SU-DHL-6 (cell line): ENCODE measurements at regions not wholly inside any gene's neighbourhood (a gene's known extent, or its start where the extent isn't known, plus 50 kb on each side); places are given as distances from the start of the nearest gene placed in this dataset.

ENCODE experiments used
- H2AFZ ChIP-seq: fragments of 200-600 bp; sonication (generic); 2 replicates; pipeline ENCODE4 v1.6.1; 2014; ENCODE audit warnings: low read depth, mild to moderate bottlenecking, moderate library complexity, mixed read lengths, antibody characterized with exemption, low read length; ENCODE audit not compliant: severe bottlenecking
- H3F3A ChIP-seq: fragments of 200-600 bp; shearing (Covaris generic); 2 replicates; pipeline ENCODE4 v1.6.0; 2016; ENCODE audit warnings: antibody characterized with exemption, mild to moderate bottlenecking; ENCODE audit not compliant: insufficient read depth
- H3K27ac ChIP-seq: fragments of 200-600 bp; sonication (generic); 2 replicates; pipeline ENCODE4 v1.5.1; 2016; ENCODE audit warnings: low read depth, mild to moderate bottlenecking, low read length, moderate library complexity, mixed read lengths
- H3K27me3 ChIP-seq: fragments of 200-600 bp; sonication (generic), shearing (Covaris generic); 2 replicates; pipeline ENCODE4 v1.6.0; 2014; ENCODE audit warnings: mild to moderate bottlenecking, low read length
- H3K36me3 ChIP-seq: fragments of 200-600 bp; sonication (generic); 2 replicates; pipeline ENCODE4 v1.6.1; 2014; ENCODE audit warnings: mild to moderate bottlenecking, low read length, mixed read lengths
- H3K4me2 ChIP-seq: fragments of 300-600, 200-600 bp; shearing (Covaris generic), sonication (generic); 2 replicates; pipeline ENCODE4 v1.6.0; 2014; ENCODE audit warnings: low read length, low read depth, mild to moderate bottlenecking; ENCODE audit not compliant: poor library complexity, severe bottlenecking
- H3K4me3 ChIP-seq: fragments of 200-600 bp; sonication (generic); 2 replicates; pipeline ENCODE4 v1.5.1; 2014; ENCODE audit warnings: antibody characterized with exemption, low read length, mild to moderate bottlenecking, mixed read lengths; ENCODE audit not compliant: insufficient read depth, poor library complexity, severe bottlenecking
- H3K79me2 ChIP-seq: fragments of 200-600 bp; sonication (generic); 2 replicates; pipeline ENCODE4 v1.6.1; 2014; ENCODE audit warnings: mild to moderate bottlenecking, low read length, moderate library complexity; ENCODE audit not compliant: insufficient read depth
- H3K9ac ChIP-seq: fragments of 200-600 bp; sonication (generic); 2 replicates; pipeline ENCODE4 v1.7.0; 2014; ENCODE audit warnings: mild to moderate bottlenecking, low read length
- H3K9me2 ChIP-seq: fragments of 200-600 bp; sonication (generic); replicated peaks from 2 replicates; pipeline ENCODE4 v1.6.1; 2014; ENCODE audit warnings: low read length; ENCODE audit not compliant: insufficient read depth
- H3K9me3 ChIP-seq: fragments of 200-600 bp; sonication (generic); 2 replicates; pipeline ENCODE4 v1.6.1; 2014; ENCODE audit warnings: low read length, mixed read lengths; ENCODE audit not compliant: insufficient read depth
- H4K20me1 ChIP-seq: fragments of 200-600 bp; sonication (generic); 2 replicates; pipeline ENCODE4 v1.6.1; 2014; ENCODE audit warnings: low read depth, mild to moderate bottlenecking, antibody characterized with exemption, low read length, moderate library complexity, mixed read lengths
- CTCF ChIP-seq: fragments of 200-600 bp; sonication (generic); IDR thresholded peaks from one replicate; pipeline ENCODE4 v1.5.1; 2017; ENCODE audit warnings: antibody characterized with exemption, mild to moderate bottlenecking, low read length, moderate library complexity; ENCODE audit not compliant: insufficient read depth, poor library complexity, severe bottlenecking
- EZH2phosphoT487 ChIP-seq: fragments of 200-600 bp; sonication (generic), shearing (Covaris generic); conservative IDR thresholded peaks from 2 replicates; pipeline ENCODE4 v1.6.1; 2018; ENCODE audit warnings: mild to moderate bottlenecking, antibody characterized with exemption, low read length, moderate library complexity, mixed read lengths

DNA sequence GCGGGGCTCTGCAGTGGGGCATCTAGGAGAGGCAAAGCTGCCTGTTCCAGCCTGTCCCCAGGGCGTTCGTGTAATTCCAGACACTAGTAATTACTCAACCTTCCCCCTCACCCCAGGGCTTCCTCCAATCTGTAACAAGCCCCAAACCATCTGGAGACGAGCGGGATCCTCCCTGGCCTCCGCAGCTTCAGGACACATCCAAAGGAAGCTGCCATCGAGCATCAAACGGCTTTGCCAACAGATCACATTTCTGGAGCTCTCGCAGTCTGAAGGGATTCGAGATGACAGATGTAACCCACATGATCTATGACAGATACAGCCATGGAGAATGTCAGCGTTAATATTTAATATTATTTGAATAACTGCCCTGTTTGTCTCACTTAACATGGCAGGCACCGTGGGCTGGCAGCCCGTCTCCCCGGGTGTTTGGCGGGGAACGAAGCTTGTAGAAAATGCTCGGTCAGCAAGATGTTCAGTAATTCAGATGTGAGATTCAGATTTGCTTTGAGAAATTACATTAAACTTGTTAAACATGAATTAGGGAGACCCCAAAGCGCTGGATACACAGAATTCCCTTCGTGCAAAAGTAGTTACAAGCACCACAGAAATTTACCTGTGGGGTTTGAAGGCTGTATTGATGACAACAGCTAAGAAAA, 108.5 kb upstream of the C7orf33 start:
- H3K4me3 ChIP-seq, result no peak overlapping the region
- no peaks in the 10 kb centered on the region for H3K9me3 ChIP-seq
- TF ChIP-seq CTCF (no peak), EZH2phosphoT487 (no peak)
- no peak overlapping the region for H2AFZ ChIP-seq
- H3K79me2 ChIP-seq, result no peaks in the 10 kb centered on the region
- H3F3A ChIP-seq, result no peaks in the 10 kb centered on the region
- H3K27ac ChIP-seq, result no peak overlapping the region
- H4K20me1 ChIP-seq, result no peaks in the 10 kb centered on the region
- H3K9ac ChIP-seq, result no peak overlapping the region
- H3K36me3 ChIP-seq, result no peaks in the 10 kb centered on the region
- H3K9me2 ChIP-seq, result no peaks in the 10 kb centered on the region
- H3K4me2 ChIP-seq, result no peak overlapping the region
- no peaks in the 10 kb centered on the region for H3K27me3 ChIP-seq

GRCh38 chr7:148483515-148484308, 106.9 kb upstream of the C7orf33 start:
- Histone ChIP-seq H3K4me2 (no peak overlapping the region), H3F3A (no peaks in the 10 kb centered on the region), H3K4me3 (no peak overlapping the region), H3K9ac (no peak overlapping the region), H4K20me1 (no peaks in the 10 kb centered on the region), H3K27ac (no peak overlapping the region), H3K79me2 (no peaks in the 10 kb centered on the region), H3K9me3 (no peaks in the 10 kb centered on the region), H3K9me2 (no peaks in the 10 kb centered on the region), H3K27me3 (no peaks in the 10 kb centered on the region), H3K36me3 (no peaks in the 10 kb centered on the region), H2AFZ (no peak overlapping the region)
- TF ChIP-seq EZH2phosphoT487, result no peak

GRCh38 chr7:148484486-148484885, 106.1 kb upstream of the C7orf33 start:
- Histone ChIP-seq H3K27me3 (no peaks in the 10 kb centered on the region), H2AFZ (no peak overlapping the region), H3K4me3 (no peak overlapping the region), H3K4me2 (no peak overlapping the region), H3F3A (no peaks in the 10 kb centered on the region), H3K27ac (no peak overlapping the region), H3K9ac (no peak overlapping the region), H3K9me2 (no peaks in the 10 kb centered on the region), H3K79me2 (no peaks in the 10 kb centered on the region), H4K20me1 (no peaks in the 10 kb centered on the region), H3K9me3 (no peaks in the 10 kb centered on the region), H3K36me3 (no peaks in the 10 kb centered on the region)
- no peak for TF ChIP-seq EZH2phosphoT487
- TF ChIP-seq CTCF, result no peak

DNA sequence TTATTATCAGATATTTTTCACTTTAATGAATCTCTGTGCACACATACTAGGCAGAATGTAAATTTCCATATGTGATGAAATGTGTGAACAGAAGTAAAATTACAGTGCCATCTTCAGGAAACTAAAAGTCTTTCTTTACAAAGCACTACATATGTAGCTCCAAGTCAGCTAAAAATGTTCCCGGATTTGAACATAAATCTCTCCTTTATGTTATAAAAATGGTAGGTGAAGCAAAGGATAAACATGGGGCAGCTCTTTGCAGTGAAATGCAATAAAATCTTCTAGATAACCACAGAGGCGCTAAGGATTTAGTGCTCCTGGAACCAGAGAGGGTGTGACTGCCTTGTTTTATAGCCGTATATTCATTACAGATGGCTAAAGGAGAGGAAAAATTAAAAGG, 104.9 kb upstream of the C7orf33 start:
- Histone ChIP-seq H3K79me2 (no peaks in the 10 kb centered on the region), H3K36me3 (no peaks in the 10 kb centered on the region), H3K9ac (no peak overlapping the region), H3K9me2 (no peaks in the 10 kb centered on the region), H3K4me3 (no peak overlapping the region), H2AFZ (no peak overlapping the region), H3K27ac (no peak overlapping the region), H3F3A (no peaks in the 10 kb centered on the region), H3K4me2 (no peak overlapping the region), H3K9me3 (no peaks in the 10 kb centered on the region), H4K20me1 (no peaks in the 10 kb centered on the region), H3K27me3 (no peaks in the 10 kb centered on the region)
- TF ChIP-seq EZH2phosphoT487 (no peak), CTCF (no peak)
